Stimulated activated naive CD8-positive, alpha-beta T cell treated with anti-CD3 and anti-CD28 coated beads, Interleukin-15, Interleukin-2, amounts not matched to agents 100 ng/mL and 50 ng/mL, for 24 hours (primary cell): ENCODE measurements at regions not wholly inside any gene's neighbourhood (a gene's known extent, or its start where the extent isn't known, plus 50 kb on each side); places are given as distances from the start of the nearest gene placed in this dataset.
"Not testable (repeated sequence)": the region's sequence is repeated elsewhere in the genome, so short reads cannot be mapped to it uniquely, and the experiment has no call there.

Source experiments
- H3K27ac Mint-ChIP-seq: one replicate; pipeline ENCODE4 v1.8.0; 2021; ENCODE audit warnings: mild to moderate bottlenecking, mixed read lengths
- H3K27me3 Mint-ChIP-seq: one replicate; pipeline ENCODE4 v1.8.0; 2021; ENCODE audit warnings: mixed read lengths
- H3K36me3 Mint-ChIP-seq: one replicate; pipeline ENCODE4 v1.8.0; 2021; ENCODE audit warnings: low read depth, mixed read lengths
- H3K4me1 Mint-ChIP-seq: one replicate; pipeline ENCODE4 v1.8.0; 2021; ENCODE audit warnings: low read depth, mixed read lengths
- H3K4me3 Mint-ChIP-seq: one replicate; pipeline ENCODE4 v1.8.0; 2021; ENCODE audit warnings: mild to moderate bottlenecking, mixed read lengths
- H3K9me3 Mint-ChIP-seq: one replicate; pipeline ENCODE4 v1.8.0; 2021; ENCODE audit warnings: mixed read lengths

DNA sequence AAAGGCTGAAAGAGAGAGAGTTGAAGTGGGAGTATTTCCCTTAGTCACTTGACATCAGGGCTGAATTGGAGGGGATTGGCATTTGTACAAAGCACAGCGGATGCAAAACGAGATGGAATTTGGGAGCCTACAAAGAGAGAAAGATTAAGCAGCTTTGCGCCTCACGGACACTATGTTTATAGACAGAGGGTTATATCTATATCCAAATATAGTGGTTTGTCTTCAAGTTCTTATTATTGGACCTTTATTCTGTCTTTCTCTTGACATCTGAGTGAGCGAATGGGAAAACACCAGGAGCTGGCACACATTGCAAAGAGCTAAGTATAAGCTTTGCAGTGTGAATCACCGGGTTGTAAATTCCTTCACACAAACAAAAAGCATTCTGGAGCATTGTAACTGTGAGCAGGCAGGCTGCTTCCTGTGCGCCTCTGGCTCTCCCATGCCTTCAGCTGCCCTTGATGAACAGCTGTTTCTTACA, 500.2 kb downstream of the STIM2 start:
- H3K36me3 Mint-ChIP-seq: no peaks in the 10 kb centered on the region
- H3K27me3 Mint-ChIP-seq: no peaks in the 10 kb centered on the region
- no peaks in the 10 kb centered on the region for H3K4me1 Mint-ChIP-seq
- H3K27ac Mint-ChIP-seq: no peak overlapping the region
- no peak overlapping the region for H3K4me3 Mint-ChIP-seq
- no peaks in the 10 kb centered on the region for H3K9me3 Mint-ChIP-seq

DNA sequence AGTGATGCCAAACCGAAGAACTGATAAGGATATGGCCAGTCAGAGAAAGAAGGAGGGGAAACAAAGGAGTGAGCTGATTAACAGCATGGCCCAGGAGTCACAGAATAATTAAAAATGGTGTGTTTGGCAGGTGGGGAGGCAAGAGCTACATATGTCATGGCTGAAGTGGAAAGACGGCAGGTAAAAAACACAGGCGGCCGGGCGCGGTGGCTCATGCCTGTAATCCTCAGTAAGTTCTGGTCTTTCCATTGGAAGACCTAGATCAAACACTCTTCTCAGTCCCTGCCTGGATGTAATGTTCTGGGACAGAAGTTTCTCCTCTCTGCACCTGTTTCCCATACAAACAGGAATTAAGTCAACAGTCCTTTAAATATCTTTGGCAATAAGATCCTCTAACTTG, 503.9 kb downstream of the STIM2 start:
- Mint-ChIP-seq H3K27me3 (no peaks in the 10 kb centered on the region), H3K27ac (no peak overlapping the region), H3K4me3 (no peak overlapping the region), H3K36me3 (no peaks in the 10 kb centered on the region), H3K9me3 (no peaks in the 10 kb centered on the region), H3K4me1 (no peaks in the 10 kb centered on the region)

DNA sequence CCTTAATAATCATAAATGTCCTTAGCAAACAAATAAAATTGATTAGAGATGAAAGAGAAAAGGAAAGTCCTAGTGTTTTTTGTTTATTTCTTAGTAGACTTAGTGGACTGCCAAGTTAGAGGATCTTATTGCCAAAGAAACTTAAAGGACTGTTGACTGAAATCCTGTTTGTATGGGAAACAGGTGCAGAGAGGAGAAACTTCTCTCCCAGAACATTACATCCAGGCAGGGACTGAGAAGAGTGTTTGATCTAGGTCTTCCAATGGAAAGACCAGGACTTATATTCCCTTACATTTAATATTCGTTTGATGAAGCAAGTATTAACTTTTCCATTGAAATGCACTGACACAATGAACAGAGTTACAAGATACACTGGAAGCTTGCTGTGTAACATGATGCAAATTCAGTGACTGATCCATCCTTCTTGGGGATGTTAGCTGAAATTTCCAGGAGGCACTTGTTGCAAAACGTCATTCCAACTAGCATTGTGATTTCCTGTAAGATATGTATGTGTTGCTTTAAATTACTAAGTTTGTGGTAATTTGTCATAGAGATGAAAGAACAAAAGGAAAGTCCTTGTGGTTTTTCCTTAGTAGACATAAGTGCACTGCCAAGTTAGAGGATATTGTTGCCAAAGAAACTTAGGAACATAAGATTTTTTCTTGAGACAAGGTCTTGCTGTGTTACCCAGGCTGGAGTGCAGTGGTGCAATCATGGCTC, 505.6 kb downstream of the STIM2 start:
- Mint-ChIP-seq H3K27me3 (no peaks in the 10 kb centered on the region), H3K9me3 (no peaks in the 10 kb centered on the region), H3K4me1 (no peaks in the 10 kb centered on the region), H3K4me3 (no peak overlapping the region), H3K27ac (no peak overlapping the region), H3K36me3 (no peaks in the 10 kb centered on the region)

DNA sequence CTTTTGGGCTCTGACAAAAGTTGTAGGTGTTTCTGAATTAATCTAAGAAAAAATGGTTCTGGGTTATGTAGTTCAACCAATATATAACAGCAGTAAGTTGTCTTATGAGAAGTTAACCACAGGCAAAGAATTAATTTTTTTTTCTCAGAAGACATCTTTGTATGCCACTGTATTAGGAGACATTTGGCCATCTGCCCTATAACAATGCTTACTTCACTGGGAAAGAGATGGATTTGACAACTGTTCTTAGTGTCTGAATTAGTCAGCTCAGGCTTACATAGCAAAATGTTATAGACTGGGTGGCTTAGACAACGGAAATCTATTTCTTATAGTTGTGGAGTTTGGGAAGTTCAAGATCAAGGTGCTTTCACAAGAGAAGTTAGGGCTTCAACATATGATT, 508.1 kb downstream of the STIM2 start:
- Mint-ChIP-seq H3K4me3 (no peak overlapping the region), H3K27ac (no peak overlapping the region), H3K27me3 (no peaks in the 10 kb centered on the region), H3K4me1 (no peaks in the 10 kb centered on the region), H3K9me3 (no peaks in the 10 kb centered on the region), H3K36me3 (no peaks in the 10 kb centered on the region)

DNA sequence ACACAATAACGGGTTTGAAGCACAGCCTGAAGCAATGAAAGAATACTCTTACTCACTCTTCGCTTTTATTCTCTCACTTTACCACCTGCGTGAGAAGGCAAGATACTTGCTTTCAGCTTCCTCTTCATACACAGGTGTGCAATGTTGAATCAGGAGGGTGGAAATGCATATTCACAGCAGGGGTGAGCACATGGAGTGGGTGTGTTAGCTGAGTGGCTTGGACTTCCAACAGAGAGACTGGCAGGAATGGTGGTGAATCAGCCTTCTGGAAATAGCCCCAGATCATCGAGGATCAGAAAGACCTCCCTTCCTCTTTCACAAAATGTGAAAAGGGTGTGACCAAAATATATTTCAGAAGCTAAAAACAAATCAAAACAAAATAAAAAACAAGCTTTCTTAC, 521.2 kb downstream of the STIM2 start:
- H3K9me3 Mint-ChIP-seq: no peaks in the 10 kb centered on the region
- H3K36me3 Mint-ChIP-seq: no peaks in the 10 kb centered on the region
- no peaks in the 10 kb centered on the region for H3K27me3 Mint-ChIP-seq
- H3K27ac Mint-ChIP-seq: no peak overlapping the region
- H3K4me3 Mint-ChIP-seq: no peak overlapping the region
- H3K4me1 Mint-ChIP-seq: no peaks in the 10 kb centered on the region

DNA sequence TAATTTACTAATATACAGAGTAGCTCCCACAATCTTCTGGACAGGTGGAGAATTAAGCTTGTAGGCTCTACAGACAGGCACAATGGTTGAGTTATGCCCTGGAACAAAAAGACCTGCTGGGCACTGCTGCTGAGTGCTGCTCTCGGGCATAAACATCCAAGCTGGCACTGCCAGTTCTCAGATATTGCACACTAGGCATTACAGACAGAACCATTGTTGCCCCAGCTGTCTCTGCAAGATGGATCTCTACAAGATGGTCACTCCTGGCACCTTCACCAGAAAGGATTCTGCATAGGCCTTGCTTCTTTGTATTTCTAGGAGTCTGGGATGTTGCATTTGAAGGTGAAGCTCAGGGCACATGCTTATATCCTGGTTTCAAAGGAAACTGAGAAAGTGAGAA, 527.1 kb downstream of the STIM2 start:
- no peak overlapping the region for H3K4me3 Mint-ChIP-seq

DNA sequence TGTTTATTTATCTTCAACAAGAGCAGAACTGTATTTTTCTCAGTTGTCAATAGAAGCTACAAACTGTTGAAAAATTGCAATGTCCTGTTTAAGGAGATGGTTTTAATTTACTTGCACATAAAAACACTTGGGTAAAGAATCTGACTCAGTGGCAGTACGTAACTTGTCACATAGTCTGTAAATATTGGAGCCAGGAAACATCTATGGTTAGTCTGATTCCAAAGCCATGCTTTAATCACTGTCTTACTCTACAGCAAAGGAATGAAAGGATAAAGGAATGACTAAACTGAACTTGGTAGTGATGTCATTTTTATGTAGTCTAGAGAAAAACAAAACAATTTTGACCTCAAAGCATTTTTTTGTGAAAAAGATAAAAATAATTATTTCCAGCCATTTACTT, 537.2 kb downstream of the STIM2 start:
- Mint-ChIP-seq H3K9me3 (peaks cover 11% of the 10 kb centered on the region), H3K4me1 (no peaks in the 10 kb centered on the region), H3K27ac (no peak overlapping the region), H3K36me3 (no peaks in the 10 kb centered on the region), H3K27me3 (no peaks in the 10 kb centered on the region), H3K4me3 (no peak overlapping the region)

More for the DNA sequence above, 527.1 kb downstream of the STIM2 start:
- Mint-ChIP-seq H3K4me1 (no peaks in the 10 kb centered on the region), H3K27ac (no peak overlapping the region), H3K27me3 (no peaks in the 10 kb centered on the region), H3K36me3 (no peaks in the 10 kb centered on the region), H3K9me3 (no peaks in the 10 kb centered on the region)

DNA sequence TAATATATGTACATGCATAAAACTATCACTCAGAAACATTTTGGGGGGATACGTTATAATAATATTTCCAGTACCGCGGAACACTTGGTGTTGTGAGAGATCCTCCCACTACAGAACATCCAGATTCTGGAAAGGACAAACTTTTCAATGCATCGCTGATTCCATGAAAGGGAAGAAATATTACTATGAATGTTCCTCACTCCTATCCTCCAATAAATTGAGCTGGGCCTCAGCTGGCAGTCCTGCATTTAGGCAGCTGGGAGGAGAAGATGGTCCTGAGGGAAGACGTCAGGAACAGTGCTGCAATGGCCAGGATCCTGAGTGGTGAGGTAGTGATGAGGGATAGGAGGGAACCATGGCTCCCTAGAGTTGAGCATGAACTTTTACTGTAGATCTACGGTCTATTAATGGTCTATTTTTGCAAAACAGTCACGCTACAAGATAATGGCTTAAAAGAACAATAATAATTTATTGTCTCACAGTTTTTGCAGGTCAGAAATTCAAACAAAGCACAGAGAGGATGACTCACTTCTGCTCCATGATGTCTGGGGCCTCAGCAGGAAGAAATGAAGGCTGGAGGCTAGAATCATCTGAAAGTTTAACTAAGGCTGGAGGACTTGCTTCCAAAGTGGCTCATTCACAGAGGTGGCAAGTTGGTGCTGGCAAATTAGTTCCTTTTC, 538.1 kb downstream of the STIM2 start:
- Mint-ChIP-seq H3K9me3 (peaks cover 11% of the 10 kb centered on the region), H3K4me3 (no peak overlapping the region), H3K4me1 (no peaks in the 10 kb centered on the region), H3K27ac (no peak overlapping the region), H3K27me3 (no peaks in the 10 kb centered on the region), H3K36me3 (no peaks in the 10 kb centered on the region)

DNA sequence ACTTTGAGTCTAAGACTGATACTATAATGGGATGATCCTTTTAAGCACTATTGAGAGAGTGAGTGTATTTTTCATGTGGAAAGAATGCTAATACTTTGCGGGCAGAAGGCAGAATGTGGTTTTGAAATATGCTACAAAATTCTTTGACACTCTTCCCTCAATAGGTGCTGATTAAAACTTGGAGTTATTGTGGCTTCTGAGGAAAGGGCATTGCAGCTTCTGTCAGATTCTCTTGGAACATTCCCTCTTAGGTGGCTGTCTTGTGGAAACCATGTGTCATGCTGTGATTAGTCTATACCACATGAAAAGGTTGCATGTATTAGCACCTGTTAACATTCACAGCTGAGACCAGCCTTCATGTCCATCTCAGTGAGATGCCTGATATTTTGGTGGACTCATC, 547.0 kb downstream of the STIM2 start:
- H3K27me3 Mint-ChIP-seq: no peaks in the 10 kb centered on the region
- H3K4me1 Mint-ChIP-seq: no peaks in the 10 kb centered on the region
- H3K4me3 Mint-ChIP-seq: no peak overlapping the region
- H3K9me3 Mint-ChIP-seq: peaks cover 14% of the 10 kb centered on the region
- H3K36me3 Mint-ChIP-seq: no peaks in the 10 kb centered on the region
- no peak overlapping the region for H3K27ac Mint-ChIP-seq

DNA sequence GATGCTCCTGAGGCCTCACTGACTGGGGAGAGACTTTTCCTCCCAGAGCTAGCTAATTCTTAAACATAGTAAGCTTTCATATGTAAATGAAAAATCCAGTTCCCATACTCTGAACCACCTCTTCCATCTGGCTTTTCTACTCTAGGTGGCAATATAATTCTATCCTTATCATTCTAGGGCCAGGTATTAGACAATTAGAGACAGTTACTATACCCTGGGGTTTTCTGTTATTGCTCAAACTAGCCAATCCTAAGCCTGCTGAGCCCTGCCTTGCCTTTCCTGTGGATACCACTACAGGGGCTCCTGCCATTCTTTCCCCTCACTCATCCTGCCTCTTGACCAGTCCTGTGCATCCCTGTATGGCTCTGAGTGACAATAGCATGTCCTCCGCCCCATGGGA, 552.0 kb downstream of the STIM2 start:
- Mint-ChIP-seq H3K36me3 (no peaks in the 10 kb centered on the region), H3K9me3 (peaks cover 13% of the 10 kb centered on the region), H3K4me1 (no peaks in the 10 kb centered on the region), H3K27me3 (no peaks in the 10 kb centered on the region), H3K4me3 (no peak overlapping the region), H3K27ac (no peak overlapping the region)

DNA sequence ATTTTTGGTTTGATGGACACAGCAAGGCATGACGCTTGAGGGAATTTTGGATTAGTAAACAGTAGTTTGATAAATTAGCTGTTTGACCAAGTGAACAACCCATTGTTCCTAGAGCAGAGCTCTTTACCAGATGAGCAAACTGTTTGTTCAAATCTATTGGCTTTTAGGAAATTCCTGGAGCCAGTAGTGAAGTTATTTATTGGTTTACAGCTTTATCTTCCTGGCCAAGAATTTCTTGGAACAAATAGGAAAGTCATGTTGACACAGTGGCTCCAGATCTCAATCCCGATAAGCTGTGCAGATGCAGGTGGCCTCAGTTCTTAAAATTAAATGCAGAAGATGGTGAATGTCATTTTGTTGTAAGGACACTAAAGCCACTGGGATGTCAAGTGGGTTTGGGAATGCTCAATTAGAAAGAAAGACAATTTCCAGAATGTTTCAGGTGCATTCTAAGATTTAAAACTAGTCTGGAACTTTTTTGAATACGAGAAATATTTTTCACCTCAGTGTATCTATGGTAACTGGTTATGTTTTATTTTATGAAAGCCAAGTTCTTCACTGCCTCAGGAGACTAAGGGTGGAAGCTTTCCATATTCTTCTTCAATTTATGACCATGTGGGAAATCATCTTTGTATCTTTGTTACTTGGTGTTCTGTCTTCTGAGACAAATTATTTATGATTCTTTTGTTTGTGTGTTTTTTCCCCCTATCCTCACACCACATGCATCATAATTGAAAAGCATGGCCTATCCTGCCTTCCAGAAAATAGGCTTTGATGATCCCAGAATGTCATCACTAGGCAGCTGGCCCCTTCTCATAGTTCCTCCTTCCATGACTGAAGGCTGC, 554.5 kb downstream of the STIM2 start:
- Mint-ChIP-seq H3K4me1 (no peaks in the 10 kb centered on the region), H3K9me3 (peaks cover 15% of the 10 kb centered on the region), H3K4me3 (no peak overlapping the region), H3K36me3 (no peaks in the 10 kb centered on the region), H3K27me3 (no peaks in the 10 kb centered on the region), H3K27ac (no peak overlapping the region)

DNA sequence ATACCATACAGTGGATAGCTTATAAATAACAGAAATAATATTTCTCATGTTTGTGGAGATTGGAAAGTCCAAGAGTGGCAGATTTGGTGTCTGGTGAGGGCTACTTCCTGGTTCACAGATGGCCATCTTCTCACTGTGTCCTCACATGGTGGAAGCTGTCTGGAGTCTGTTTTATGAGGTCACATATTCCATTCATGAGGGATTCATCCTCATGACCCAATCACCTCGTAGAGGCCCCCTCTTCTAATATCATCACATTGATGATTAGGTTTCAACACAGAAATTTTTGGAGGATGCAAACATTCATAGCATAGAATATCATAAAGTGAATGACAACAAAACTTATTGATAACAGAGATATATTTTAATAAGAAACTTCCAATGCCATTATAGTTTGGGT, 568.0 kb downstream of the STIM2 start:
- H3K9me3 Mint-ChIP-seq: peaks cover 3% of the 10 kb centered on the region
- no peaks in the 10 kb centered on the region for H3K27me3 Mint-ChIP-seq
- no peak overlapping the region for H3K4me3 Mint-ChIP-seq
- no peak overlapping the region for H3K27ac Mint-ChIP-seq
- H3K4me1 Mint-ChIP-seq: no peaks in the 10 kb centered on the region
- H3K36me3 Mint-ChIP-seq: no peaks in the 10 kb centered on the region

DNA sequence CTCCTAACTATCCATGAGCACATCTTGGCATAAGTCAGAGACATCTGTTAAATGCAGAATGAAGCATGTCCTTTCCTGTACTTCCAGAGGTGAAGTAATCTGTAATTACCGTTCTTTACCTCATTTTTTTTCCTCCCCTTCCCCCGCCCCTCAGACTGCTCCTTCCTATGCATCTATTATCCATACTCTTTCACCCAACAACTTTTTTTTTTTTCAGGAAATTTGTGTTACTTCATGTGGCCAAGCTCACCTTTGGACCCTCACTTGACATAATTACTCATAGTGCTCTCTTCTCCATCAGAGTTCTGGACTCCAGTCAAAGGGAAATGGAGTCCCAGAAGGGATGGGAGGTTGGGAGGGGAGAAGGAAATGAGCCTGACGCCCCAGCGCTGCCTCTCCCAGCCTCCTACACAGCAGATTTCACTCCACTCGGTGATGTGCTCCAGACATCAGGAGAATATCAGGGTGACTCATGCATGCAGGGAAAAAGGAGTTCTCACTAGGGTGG, 568.8 kb downstream of the STIM2 start:
- Mint-ChIP-seq H3K4me1 (no peaks in the 10 kb centered on the region), H3K27me3 (no peaks in the 10 kb centered on the region), H3K9me3 (peaks cover 7% of the 10 kb centered on the region), H3K4me3 (no peak overlapping the region), H3K36me3 (no peaks in the 10 kb centered on the region), H3K27ac (no peak overlapping the region)

DNA sequence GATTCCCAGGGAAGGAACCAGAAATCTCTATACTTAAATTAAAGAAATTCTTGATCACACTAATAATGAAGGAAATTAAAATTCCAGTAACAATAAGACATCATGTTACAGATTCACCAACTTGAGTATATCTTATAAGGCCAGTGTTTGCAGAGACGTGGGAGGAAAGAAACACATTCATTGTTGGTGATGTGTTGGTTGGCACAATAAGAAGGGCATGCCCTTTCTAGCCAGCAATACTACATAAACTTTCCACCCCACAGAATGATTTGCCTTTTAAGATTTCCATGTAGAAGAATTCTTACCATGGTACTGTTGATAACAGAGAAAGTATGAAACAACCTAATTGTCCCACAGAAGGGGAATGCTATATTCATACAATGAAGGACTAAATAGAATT, 581.5 kb downstream of the STIM2 start:
- Mint-ChIP-seq H3K4me3 (no peak overlapping the region), H3K27me3 (no peaks in the 10 kb centered on the region), H3K9me3 (no peaks in the 10 kb centered on the region), H3K27ac (no peak overlapping the region), H3K4me1 (no peaks in the 10 kb centered on the region), H3K36me3 (no peaks in the 10 kb centered on the region)

DNA sequence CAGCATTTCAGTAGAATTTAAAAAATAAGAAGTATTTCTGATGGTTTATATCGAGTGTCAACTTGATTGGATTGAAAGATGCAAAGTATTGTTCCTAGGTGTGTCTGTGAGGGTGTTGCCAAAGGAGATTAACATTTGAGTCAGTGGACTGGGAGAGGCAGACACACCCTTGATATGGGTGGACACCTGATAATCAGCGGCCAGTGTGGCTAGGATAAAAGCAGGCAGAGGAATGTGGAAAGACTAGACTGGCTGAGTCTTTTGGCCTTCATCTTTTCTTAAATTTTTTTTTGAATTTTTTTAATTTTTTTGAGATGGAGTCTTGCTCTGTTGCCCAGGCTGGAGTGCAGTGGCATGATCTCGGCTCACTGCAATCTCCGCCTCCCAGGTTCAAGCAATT, 582.0 kb downstream of the STIM2 start:
- H3K4me1 Mint-ChIP-seq, H3K9me3 Mint-ChIP-seq, H3K27ac Mint-ChIP-seq, H3K27me3 Mint-ChIP-seq, H3K36me3 Mint-ChIP-seq, H3K4me3 Mint-ChIP-seq: not testable (repeated sequence)
